Left colon (tissue), 2 donors: ENCODE measurements at regions not wholly inside any gene's neighbourhood (a gene's known extent, or its start where the extent isn't known, plus 50 kb on each side); places are given as distances from the start of the nearest gene placed in this dataset.
"Not testable (repeated sequence)": the region's sequence is repeated elsewhere in the genome, so short reads cannot be mapped to it uniquely, and the experiment has no call there.

Experiments used
- ATAC-seq: fragments of 200-7000 bp; cut with Tn5 transposase; one replicate; pipeline ENCODE4 v1.9.1; 2020; ENCODE audit warnings: mild to moderate bottlenecking, moderate library complexity
- DNase-seq, 2 donors: peaks; one replicate each; pipeline ENCODE4 v3.0.0-alpha.2; 2020
- intact Hi-C, 2 donors: fragments of 100-400 bp; cut with DNase I in 1 of 2; cut with micrococcal nuclease in 1 of 2; formaldehyde crosslinking; loops; one replicate each; pipeline versions ENCODE4 v1.11.2 to v1.14.0; 2022; cut with DNase I, micrococcal nuclease
- donor health status: DM: no; HTN: no; CAD: no.
- donor health status: DM: yes; HTN: yes; CAD: no.

- intact Hi-C loops, DNase-seq, ATAC-seq: not testable (repeated sequence)
These were observed 324.7 kb upstream of the LMCD1 start for GRCh38 chr3:8176759-8177483.

- ATAC-seq, DNase-seq, intact Hi-C loops: not testable (repeated sequence)
These were observed 323.1 kb upstream of the LMCD1 start for GRCh38 chr3:8178516-8178915.

- intact Hi-C loops: no loop called here
- no peak for ATAC-seq
- DNase-seq: no peak
These were observed 318.7 kb upstream of the LMCD1 start for GRCh38 chr3:8182904-8183303.

- DNase-seq (no peak), ATAC-seq (no peak)
- intact Hi-C loops: no loop called here
These were observed 318.0 kb upstream of the LMCD1 start for GRCh38 chr3:8183627-8184026.

- ATAC-seq (no peak), DNase-seq (no peak)
- intact Hi-C loops: no loop called here
These were observed 315.4 kb upstream of the LMCD1 start for GRCh38 chr3:8186213-8186612.

GRCh38 chr3:8187996-8188395 is 313.6 kb upstream of the LMCD1 start:
- ATAC-seq (no peak), DNase-seq (no peak)

GRCh38 chr3:8189051-8189450 is 312.6 kb upstream of the LMCD1 start:
- ATAC-seq (no peak), DNase-seq (no peak)
- intact Hi-C loops: no loop called here

More at GRCh38 chr3:8187996-8188395, 313.6 kb upstream of the LMCD1 start:
- intact Hi-C loops: no loop called here

GRCh38 chr3:8191406-8191805 is 310.2 kb upstream of the LMCD1 start:
- no peak for ATAC-seq
- no peak for DNase-seq
- intact Hi-C loops: no loop called here

- intact Hi-C loops: no loop called here
- no peak for DNase-seq
- ATAC-seq: no peak
These were observed 304.2 kb upstream of the LMCD1 start for GRCh38 chr3:8197384-8197783.

- DNase-seq: no peak
- intact Hi-C loops: no loop called here
- ATAC-seq: no peak
These were observed 303.0 kb upstream of the LMCD1 start for GRCh38 chr3:8198605-8199004.

- intact Hi-C loops: no loop called here
- no peak for DNase-seq
- no peak for ATAC-seq
These were observed 300.6 kb upstream of the LMCD1 start for GRCh38 chr3:8200996-8201395.

- DNase-seq: no peak
- intact Hi-C loops: no loop called here
- no peak for ATAC-seq
These were observed 299.7 kb upstream of the LMCD1 start for GRCh38 chr3:8201886-8202285.

GRCh38 chr3:8204331-8204730 is 297.3 kb upstream of the LMCD1 start:
- ATAC-seq (no peak), DNase-seq (no peak)
- intact Hi-C loops: no loop called here

- intact Hi-C loops: no loop called here
- ATAC-seq (no peak), DNase-seq (no peak)
These were observed 296.6 kb upstream of the LMCD1 start for GRCh38 chr3:8204853-8205650.

- DNase-seq: no peak
- no peak for ATAC-seq
- intact Hi-C loops: no loop called here
These were observed 295.7 kb upstream of the LMCD1 start for GRCh38 chr3:8205881-8206280.

GRCh38 chr3:8206971-8207617 is 294.5 kb upstream of the LMCD1 start:
- no peak for ATAC-seq
- no peak for DNase-seq
- intact Hi-C loops: no loop called here

GRCh38 chr3:8210882-8211341 is 290.7 kb upstream of the LMCD1 start:
- ATAC-seq (no peak), DNase-seq (no peak)
- intact Hi-C loops: no loop called here

- DNase-seq: no peak
- intact Hi-C loops: no loop called here
- no peak for ATAC-seq
These were observed 288.8 kb upstream of the LMCD1 start for GRCh38 chr3:8212794-8213193.

- ATAC-seq (no peak), DNase-seq (no peak)
- intact Hi-C loops: no loop called here
These were observed 288.3 kb upstream of the LMCD1 start for GRCh38 chr3:8213286-8213685.

GRCh38 chr3:8215821-8216220 is 285.8 kb upstream of the LMCD1 start:
- intact Hi-C loops: no loop called here
- ATAC-seq (no peak), DNase-seq (no peak)
